T-helper 1 cell treated with Interleukin-12 subunit alpha and Interleukin-12 subunit beta and Interleukin-4 antibody, amounts not matched to agents 30 μg/mL and 1 μg/mL, for 36 hours (primary cell): ENCODE measurements at regions not wholly inside any gene's neighbourhood (a gene's known extent, or its start where the extent isn't known, plus 50 kb on each side); places are given as distances from the start of the nearest gene placed in this dataset.

ENCODE experiments used
- H3K27ac Mint-ChIP-seq: one replicate; pipeline ENCODE4 v1.8.0; 2021; ENCODE audit warnings: mild to moderate bottlenecking, mixed read lengths
- H3K27me3 Mint-ChIP-seq: one replicate; pipeline ENCODE4 v1.8.0; 2021; ENCODE audit warnings: low read depth, mixed read lengths
- H3K36me3 Mint-ChIP-seq: one replicate; pipeline ENCODE4 v1.8.0; 2021; ENCODE audit warnings: low read depth, mixed read lengths
- H3K4me1 Mint-ChIP-seq: one replicate; pipeline ENCODE4 v1.8.0; 2021; ENCODE audit warnings: low read depth, mixed read lengths
- H3K4me3 Mint-ChIP-seq: one replicate; pipeline ENCODE4 v1.8.0; 2021; ENCODE audit warnings: mild to moderate bottlenecking, moderate library complexity, mixed read lengths
- H3K9me3 Mint-ChIP-seq: one replicate; pipeline ENCODE4 v1.8.0; 2021; ENCODE audit warnings: mixed read lengths

- Mint-ChIP-seq H3K9me3 (peaks cover 4% of the 10 kb centered on the region), H3K4me1 (no peaks in the 10 kb centered on the region), H3K27ac (no peak overlapping the region), H3K36me3 (no peaks in the 10 kb centered on the region), H3K27me3 (no peaks in the 10 kb centered on the region), H3K4me3 (no peak overlapping the region)
Observed at GRCh38 chr22:27267145-27267544, 534.4 kb downstream of the MN1 start.

GRCh38 chr22:27269751-27270543 lies 531.6 kb downstream of the MN1 start:
- Mint-ChIP-seq H3K27ac (no peak overlapping the region), H3K36me3 (no peaks in the 10 kb centered on the region), H3K4me1 (no peaks in the 10 kb centered on the region), H3K9me3 (no peaks in the 10 kb centered on the region), H3K4me3 (no peak overlapping the region), H3K27me3 (no peaks in the 10 kb centered on the region)

- Mint-ChIP-seq H3K27me3 (no peaks in the 10 kb centered on the region), H3K4me3 (no peak overlapping the region), H3K36me3 (no peaks in the 10 kb centered on the region), H3K27ac (no peak overlapping the region), H3K4me1 (no peaks in the 10 kb centered on the region), H3K9me3 (no peaks in the 10 kb centered on the region)
Observed at GRCh38 chr22:27270818-27271510, 530.6 kb downstream of the MN1 start.

DNA sequence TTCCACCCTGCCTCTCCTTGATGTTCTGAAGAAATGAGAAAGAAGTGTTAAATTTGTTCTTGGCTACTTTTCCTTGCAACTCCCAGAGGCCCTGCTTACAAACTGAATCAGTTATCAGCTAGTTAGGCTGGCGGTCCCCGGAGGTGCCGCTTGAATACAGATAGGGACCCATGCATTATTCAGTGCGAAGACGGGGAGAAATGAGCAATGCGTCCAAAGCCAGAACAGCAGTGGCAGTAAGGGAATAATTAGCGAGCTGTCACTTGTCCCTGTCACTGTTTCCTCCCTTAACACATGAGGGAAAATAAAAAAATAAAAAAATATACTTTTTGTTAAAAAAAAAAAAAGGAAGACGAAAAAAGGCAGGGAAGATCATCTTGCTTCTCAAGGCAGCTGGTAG lies 528.1 kb downstream of the MN1 start:
- Mint-ChIP-seq H3K27ac (no peak overlapping the region), H3K4me3 (no peak overlapping the region), H3K36me3 (no peaks in the 10 kb centered on the region), H3K27me3 (no peaks in the 10 kb centered on the region), H3K9me3 (no peaks in the 10 kb centered on the region), H3K4me1 (no peaks in the 10 kb centered on the region)

DNA sequence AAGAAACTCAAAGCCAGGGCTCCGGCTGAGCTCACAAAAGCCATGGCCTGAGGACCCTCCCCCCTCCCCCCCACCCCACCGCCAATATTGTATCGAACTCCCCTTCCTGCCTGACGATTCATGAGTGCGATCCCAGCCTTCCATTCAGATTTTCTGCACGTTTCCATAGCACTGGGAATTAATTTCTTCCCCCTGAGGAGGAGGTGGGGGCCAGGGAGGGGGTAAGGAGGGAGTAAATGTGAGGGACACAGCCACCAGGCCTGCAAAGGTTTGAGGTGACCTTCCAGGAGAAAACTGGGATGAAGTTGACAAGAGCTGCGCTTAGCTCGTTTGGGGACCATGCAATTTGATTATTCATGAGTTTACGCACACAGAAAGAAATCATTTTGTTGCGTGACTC lies 527.7 kb downstream of the MN1 start:
- no peak overlapping the region for H3K4me3 Mint-ChIP-seq
- H3K4me1 Mint-ChIP-seq: no peaks in the 10 kb centered on the region
- H3K36me3 Mint-ChIP-seq: no peaks in the 10 kb centered on the region
- no peaks in the 10 kb centered on the region for H3K27me3 Mint-ChIP-seq
- no peak overlapping the region for H3K27ac Mint-ChIP-seq
- no peaks in the 10 kb centered on the region for H3K9me3 Mint-ChIP-seq

- H3K9me3 Mint-ChIP-seq: no peaks in the 10 kb centered on the region
- no peak overlapping the region for H3K4me3 Mint-ChIP-seq
- H3K36me3 Mint-ChIP-seq: no peaks in the 10 kb centered on the region
- no peak overlapping the region for H3K27ac Mint-ChIP-seq
- H3K4me1 Mint-ChIP-seq: no peaks in the 10 kb centered on the region
- H3K27me3 Mint-ChIP-seq: no peaks in the 10 kb centered on the region
Observed at GRCh38 chr22:27274770-27275449, 526.6 kb downstream of the MN1 start.

- H3K27me3 Mint-ChIP-seq: no peaks in the 10 kb centered on the region
- H3K9me3 Mint-ChIP-seq: no peaks in the 10 kb centered on the region
- H3K27ac Mint-ChIP-seq: no peak overlapping the region
- no peak overlapping the region for H3K4me3 Mint-ChIP-seq
- H3K4me1 Mint-ChIP-seq: no peaks in the 10 kb centered on the region
- no peaks in the 10 kb centered on the region for H3K36me3 Mint-ChIP-seq
Observed at GRCh38 chr22:27278946-27279345, 522.6 kb downstream of the MN1 start.

DNA sequence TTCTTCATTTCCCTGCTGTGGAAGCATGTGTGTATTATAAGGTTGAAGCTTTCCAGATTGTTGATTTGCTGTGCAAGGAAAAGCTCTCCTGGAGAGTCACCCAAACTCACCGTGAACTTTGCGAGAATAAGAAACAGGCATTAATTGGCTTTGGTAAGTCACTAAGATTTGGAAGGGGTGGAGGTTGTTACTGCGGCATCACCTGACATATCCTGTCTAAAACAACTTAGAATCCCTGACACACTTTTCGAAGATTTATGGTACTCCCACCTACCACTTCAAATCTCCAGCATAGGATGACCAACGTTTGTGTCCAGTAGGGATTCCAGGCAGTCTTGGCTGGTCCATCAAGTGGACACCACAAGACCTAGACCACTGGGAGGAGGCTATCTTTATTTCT lies 518.3 kb downstream of the MN1 start:
- H3K27me3 Mint-ChIP-seq: no peaks in the 10 kb centered on the region
- H3K27ac Mint-ChIP-seq: no peak overlapping the region
- no peaks in the 10 kb centered on the region for H3K36me3 Mint-ChIP-seq
- no peaks in the 10 kb centered on the region for H3K9me3 Mint-ChIP-seq
- H3K4me3 Mint-ChIP-seq: no peak overlapping the region
- no peaks in the 10 kb centered on the region for H3K4me1 Mint-ChIP-seq

DNA sequence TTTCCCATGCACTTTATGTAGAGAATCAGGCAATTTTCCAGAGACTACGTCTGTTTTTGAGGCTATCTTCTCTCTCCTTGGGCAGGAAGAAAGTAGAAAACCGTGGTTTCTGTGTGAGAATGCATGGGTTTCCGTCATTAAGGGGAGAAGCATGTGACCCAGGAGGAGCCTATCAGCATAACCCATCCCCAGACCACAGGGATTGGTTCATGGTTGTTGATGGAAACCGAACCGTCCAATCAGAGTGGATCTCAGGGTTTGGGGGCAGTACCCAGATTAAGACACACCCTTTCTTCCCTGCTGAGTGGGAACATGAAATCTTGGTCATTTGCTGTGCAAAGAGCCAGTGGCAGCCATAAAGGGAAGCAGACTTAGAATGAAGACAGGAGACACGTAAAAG lies 517.8 kb downstream of the MN1 start:
- Mint-ChIP-seq H3K27ac (no peak overlapping the region), H3K4me1 (no peaks in the 10 kb centered on the region)

DNA sequence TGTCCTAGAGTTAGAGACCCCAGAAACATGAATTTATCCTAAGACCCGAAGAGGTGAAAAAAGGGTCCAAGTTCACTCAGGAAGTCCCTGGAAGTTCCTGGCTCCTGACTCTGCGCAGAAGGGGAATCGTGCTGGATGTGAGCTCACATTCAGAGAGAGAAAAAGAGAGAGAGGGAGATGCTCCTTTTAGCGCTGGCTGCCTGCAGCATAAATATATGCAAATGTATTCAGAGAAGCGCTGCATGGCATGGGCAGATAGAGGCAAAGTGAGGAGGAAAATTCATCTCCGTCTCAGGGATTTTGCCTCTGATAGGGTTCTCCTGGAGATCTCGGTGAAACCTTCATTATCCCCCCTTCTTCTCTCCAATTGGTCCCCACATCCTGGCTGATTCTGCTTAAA lies 517.2 kb downstream of the MN1 start:
- Mint-ChIP-seq H3K4me3 (no peak overlapping the region), H3K27me3 (no peaks in the 10 kb centered on the region), H3K27ac (no peak overlapping the region), H3K9me3 (no peaks in the 10 kb centered on the region), H3K36me3 (no peaks in the 10 kb centered on the region), H3K4me1 (no peaks in the 10 kb centered on the region)

More for the DNA sequence above, 517.8 kb downstream of the MN1 start:
- Mint-ChIP-seq H3K36me3 (no peaks in the 10 kb centered on the region), H3K27me3 (no peaks in the 10 kb centered on the region), H3K4me3 (no peak overlapping the region), H3K9me3 (no peaks in the 10 kb centered on the region)

DNA sequence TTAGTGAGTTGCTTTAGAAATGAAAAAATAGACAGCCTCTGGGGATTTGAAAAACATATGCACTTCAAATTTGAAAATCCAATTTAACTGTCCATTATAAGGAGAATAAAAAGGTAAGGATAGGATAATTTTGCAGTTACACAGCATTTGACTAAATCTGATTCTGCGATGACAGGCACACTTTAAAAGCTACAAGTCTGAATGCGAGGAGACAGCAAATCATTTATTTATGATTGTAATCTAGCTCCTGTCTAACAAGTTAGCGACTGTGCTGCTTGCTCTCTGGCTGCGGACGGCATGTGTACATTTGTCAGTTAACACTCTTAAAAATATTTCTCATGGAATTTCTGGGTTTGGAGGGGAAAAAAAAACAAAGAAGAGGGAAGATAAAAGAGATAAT lies 514.8 kb downstream of the MN1 start:
- Mint-ChIP-seq H3K36me3 (no peaks in the 10 kb centered on the region), H3K4me3 (no peak overlapping the region), H3K27ac (no peak overlapping the region), H3K27me3 (no peaks in the 10 kb centered on the region), H3K9me3 (no peaks in the 10 kb centered on the region), H3K4me1 (no peaks in the 10 kb centered on the region)

DNA sequence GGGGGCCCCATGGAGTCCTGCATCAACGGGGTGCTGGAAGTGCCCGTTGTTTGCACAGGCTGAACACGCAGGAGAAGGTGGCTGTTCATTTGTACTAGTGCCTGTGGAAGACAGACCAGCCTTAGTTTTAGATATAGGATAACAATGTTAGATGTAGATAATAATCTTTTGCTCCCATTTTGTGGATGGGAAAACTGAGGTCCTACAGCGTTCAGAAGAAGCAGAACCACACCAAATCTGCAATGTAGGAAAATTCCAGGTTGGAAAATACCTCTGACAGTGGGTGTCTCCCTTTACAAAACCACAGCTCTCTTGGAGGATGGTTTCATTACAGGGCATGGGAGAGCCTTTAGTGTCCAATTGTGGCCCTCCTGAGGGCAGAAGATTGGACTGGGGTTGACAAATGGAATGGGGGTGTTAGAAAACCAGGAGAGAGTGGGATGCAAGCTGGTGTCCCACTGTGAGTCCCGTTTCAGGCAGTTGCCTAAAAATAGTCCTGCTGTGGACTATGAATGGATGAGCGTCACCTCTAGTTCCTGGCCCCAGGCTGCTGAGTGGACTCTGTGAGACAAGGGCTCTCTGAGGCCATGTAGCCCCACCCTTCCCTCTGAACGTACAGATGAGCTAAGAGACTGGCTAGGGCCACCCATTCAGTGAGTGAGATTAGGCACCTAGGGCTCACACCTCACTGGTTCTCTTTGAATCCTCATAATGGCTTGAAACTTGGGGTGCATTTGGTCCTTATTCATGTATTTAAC lies 508.8 kb downstream of the MN1 start:
- Mint-ChIP-seq H3K4me3 (no peak overlapping the region), H3K36me3 (no peaks in the 10 kb centered on the region)

GRCh38 chr22:27293721-27294445 lies 507.7 kb downstream of the MN1 start:
- no peaks in the 10 kb centered on the region for H3K9me3 Mint-ChIP-seq
- H3K27ac Mint-ChIP-seq: no peak overlapping the region
- no peaks in the 10 kb centered on the region for H3K4me1 Mint-ChIP-seq
- H3K27me3 Mint-ChIP-seq: peaks cover 19% of the 10 kb centered on the region
- H3K36me3 Mint-ChIP-seq: no peaks in the 10 kb centered on the region
- no peak overlapping the region for H3K4me3 Mint-ChIP-seq

More for the DNA sequence above, 508.8 kb downstream of the MN1 start:
- Mint-ChIP-seq H3K4me1 (no peaks in the 10 kb centered on the region), H3K9me3 (no peaks in the 10 kb centered on the region), H3K27ac (no peak overlapping the region), H3K27me3 (peaks cover 8% of the 10 kb centered on the region)

DNA sequence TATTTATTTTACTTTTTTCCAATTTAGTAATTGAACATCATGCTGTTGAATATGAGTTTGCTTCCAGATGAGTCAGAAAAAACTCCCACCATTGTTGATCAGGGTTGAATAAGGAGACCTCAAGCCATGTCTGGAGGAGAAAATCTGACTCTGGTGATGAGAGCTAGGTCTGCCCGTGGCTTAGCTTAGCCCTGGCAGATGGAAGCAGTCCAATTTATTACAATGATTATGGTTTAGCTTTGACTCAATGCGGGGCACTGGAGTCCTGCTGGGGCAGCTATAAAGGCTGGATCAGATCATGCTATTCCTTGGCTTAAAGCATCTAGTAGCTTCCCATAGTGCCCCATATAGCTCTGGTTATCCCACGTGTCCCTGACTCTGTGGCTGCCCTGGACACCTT lies 506.5 kb downstream of the MN1 start:
- H3K36me3 Mint-ChIP-seq: no peaks in the 10 kb centered on the region
- H3K9me3 Mint-ChIP-seq: no peaks in the 10 kb centered on the region
- peaks cover 21% of the 10 kb centered on the region for H3K27me3 Mint-ChIP-seq
- no peaks in the 10 kb centered on the region for H3K4me1 Mint-ChIP-seq
- H3K27ac Mint-ChIP-seq: no peak overlapping the region
- H3K4me3 Mint-ChIP-seq: no peak overlapping the region
